Ovary (tissue), 7 donors: ENCODE measurements at regions not wholly inside any gene's neighbourhood (a gene's known extent, or its start where the extent isn't known, plus 50 kb on each side); places are given as distances from the start of the nearest gene placed in this dataset.

ENCODE experiments used
- DNase-seq, 5 donors: peaks; one replicate each; pipeline ENCODE4 v3.0.0-alpha.2; 2019 to 2020
- H3K27ac ChIP-seq, 2 donors: fragments of 200-600 bp; one replicate each; pipeline versions ENCODE4 v1.5.1 to v1.8.0; 2019 to 2022
- H3K27me3 ChIP-seq: fragments of 200-600 bp; one replicate; pipeline ENCODE4 v1.8.0; 2022
- H3K36me3 ChIP-seq: fragments of 200-600 bp; sonication (generic); one replicate; pipeline ENCODE4 v1.5.1; 2019
- H3K4me1 ChIP-seq: one replicate; pipeline ENCODE4 v1.8.1; 2013; ENCODE audit warnings: mild to moderate bottlenecking, moderate library complexity; ENCODE audit not compliant: insufficient read depth
- H3K4me3 ChIP-seq: fragments of 200-600 bp; sonication (generic); one replicate; pipeline ENCODE4 v1.5.1; 2017
- H3K9me3 ChIP-seq, 2 donors: fragments of 200-600 bp in 1 of 2; sonication (generic) in 1 of 2; one replicate each; pipeline versions ENCODE4 v1.5.1 to v1.8.1; 2013 to 2019; ENCODE audit warnings: mild to moderate bottlenecking in 1 of 2, moderate library complexity in 1 of 2
- EP300 ChIP-seq: sonication (generic); formaldehyde crosslinking; IDR thresholded peaks from one replicate; pipeline ENCODE4 v1.6.1; 2017; ENCODE audit warnings: antibody characterized with exemption
- POLR2A ChIP-seq: fragments of 450-650 bp; IDR thresholded peaks from one replicate; pipeline ENCODE4 v1.6.1; 2017; ENCODE audit warnings: antibody characterized with exemption, mild to moderate bottlenecking, moderate library complexity
- WGBS, 3 donors: extraction: QIAGEN DNeasy Blood & Tissue Kit in 1 of 3; methylation state at CpG; one replicate each; pipeline versions ENCODE4 v1.1.5 to v1.1.7; 2013 to 2017; 5-methylcytosine and 5-hydroxymethylcytosine counted together
- intact Hi-C, 4 donors: fragments of 100-400 bp; cut with DNase I; formaldehyde crosslinking; loops; one replicate each; pipeline versions ENCODE4 v1.11.0 to v1.15.1; 2022 to 2023
- TF ChIP-seq, protein P1 (sequence below), 3 donors: fragments of 450-650 bp in 2 of 3; fragments of 200-600 bp in 1 of 3; IDR thresholded peaks; one replicate each; pipeline versions ENCODE4 v1.5.1 to v1.8.0; 2016 to 2022; ENCODE audit warnings: antibody characterized with exemption in 3 of 3, mild to moderate bottlenecking in 1 of 3
- donor health status: DM: no; HTN: no; CAD: no; lungs with moderate emphysema.
- donor health status: DM: no; HTN: no; CAD: no.
- donor health status: Bipolar disorder and iron deficiency.
- donor health status: DM: no; HTN: no; CAD: no.
- donor health status: DM: yes; HTN: yes; CAD: no.

DNA sequence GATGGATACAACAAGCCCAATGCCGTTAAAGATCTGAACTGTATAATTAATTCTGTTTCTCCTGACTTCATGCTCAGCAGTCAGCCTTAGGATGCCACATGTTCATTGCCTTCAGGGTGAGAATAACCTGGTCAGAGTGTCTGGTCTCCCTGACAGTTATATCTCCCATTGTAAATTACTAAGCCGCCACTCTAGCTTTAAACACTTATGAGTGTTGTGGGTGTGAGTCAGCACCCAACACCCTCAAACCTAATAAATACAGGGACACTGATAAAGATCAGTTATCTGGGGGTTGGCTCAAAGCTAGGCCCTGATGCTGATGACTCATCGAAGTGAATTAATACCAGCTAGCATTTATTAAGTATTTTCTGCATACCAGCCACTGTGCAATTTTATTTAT is 64.9 kb upstream of the DYNLT3 start:
- H3K9me3 ChIP-seq: no peaks in the 10 kb centered on the region
- H3K27me3 ChIP-seq: no peaks in the 10 kb centered on the region
- TF ChIP-seq, protein P1, sequence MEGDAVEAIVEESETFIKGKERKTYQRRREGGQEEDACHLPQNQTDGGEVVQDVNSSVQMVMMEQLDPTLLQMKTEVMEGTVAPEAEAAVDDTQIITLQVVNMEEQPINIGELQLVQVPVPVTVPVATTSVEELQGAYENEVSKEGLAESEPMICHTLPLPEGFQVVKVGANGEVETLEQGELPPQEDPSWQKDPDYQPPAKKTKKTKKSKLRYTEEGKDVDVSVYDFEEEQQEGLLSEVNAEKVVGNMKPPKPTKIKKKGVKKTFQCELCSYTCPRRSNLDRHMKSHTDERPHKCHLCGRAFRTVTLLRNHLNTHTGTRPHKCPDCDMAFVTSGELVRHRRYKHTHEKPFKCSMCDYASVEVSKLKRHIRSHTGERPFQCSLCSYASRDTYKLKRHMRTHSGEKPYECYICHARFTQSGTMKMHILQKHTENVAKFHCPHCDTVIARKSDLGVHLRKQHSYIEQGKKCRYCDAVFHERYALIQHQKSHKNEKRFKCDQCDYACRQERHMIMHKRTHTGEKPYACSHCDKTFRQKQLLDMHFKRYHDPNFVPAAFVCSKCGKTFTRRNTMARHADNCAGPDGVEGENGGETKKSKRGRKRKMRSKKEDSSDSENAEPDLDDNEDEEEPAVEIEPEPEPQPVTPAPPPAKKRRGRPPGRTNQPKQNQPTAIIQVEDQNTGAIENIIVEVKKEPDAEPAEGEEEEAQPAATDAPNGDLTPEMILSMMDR (IDR thresholded peaks at IDR 0.05): no peak
- TF ChIP-seq POLR2A (no peak), EP300 (no peak)
- H3K27ac ChIP-seq: no peak overlapping the region
- H3K4me3 ChIP-seq: no peak overlapping the region
- 70 to 71% (median 71%) methylated on average over 3 of the region's 3 CpGs for WGBS, 3 donors
- intact Hi-C loops: loop anchor here in 1 of 4 donors (5.0 kb wide), 1 partner anchor 1165 kb away; no protein-coding TSS in a partner anchor
- H3K36me3 ChIP-seq: no peaks in the 10 kb centered on the region
- no peaks in the 10 kb centered on the region for H3K4me1 ChIP-seq
- DNase-seq: no peak

DNA sequence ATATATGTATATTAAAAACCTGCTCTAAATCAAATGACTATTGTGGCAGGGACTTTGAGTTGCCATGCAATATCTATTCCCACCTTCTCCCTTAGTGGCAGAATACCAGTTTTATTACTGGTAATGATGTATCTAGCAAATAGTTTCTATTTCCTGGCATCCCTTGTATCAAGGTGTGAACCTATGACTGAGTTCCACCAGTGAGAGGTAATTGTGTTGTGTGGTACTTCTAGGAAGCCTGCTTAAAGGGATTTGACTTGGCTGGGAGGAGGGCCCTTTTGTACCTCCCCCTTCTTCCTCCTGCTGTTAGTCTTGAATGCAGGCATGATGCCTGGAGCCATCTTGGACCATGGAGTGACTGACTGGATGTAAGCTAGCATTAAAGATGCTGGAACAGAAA is 65.4 kb upstream of the DYNLT3 start:
- no peaks in the 10 kb centered on the region for H3K9me3 ChIP-seq
- H3K27me3 ChIP-seq: no peaks in the 10 kb centered on the region
- H3K4me1 ChIP-seq: no peaks in the 10 kb centered on the region
- intact Hi-C loops: loop anchor here in 1 of 4 donors (5.0 kb wide), 1 partner anchor 1165 kb away; no protein-coding TSS in a partner anchor
- no peak overlapping the region for H3K27ac ChIP-seq
- no peaks in the 10 kb centered on the region for H3K36me3 ChIP-seq
- TF ChIP-seq EP300 (no peak), POLR2A (no peak)
- TF ChIP-seq, protein P1 (IDR thresholded peaks at IDR 0.05): no peak
- DNase-seq: no peak
- no peak overlapping the region for H3K4me3 ChIP-seq

DNA sequence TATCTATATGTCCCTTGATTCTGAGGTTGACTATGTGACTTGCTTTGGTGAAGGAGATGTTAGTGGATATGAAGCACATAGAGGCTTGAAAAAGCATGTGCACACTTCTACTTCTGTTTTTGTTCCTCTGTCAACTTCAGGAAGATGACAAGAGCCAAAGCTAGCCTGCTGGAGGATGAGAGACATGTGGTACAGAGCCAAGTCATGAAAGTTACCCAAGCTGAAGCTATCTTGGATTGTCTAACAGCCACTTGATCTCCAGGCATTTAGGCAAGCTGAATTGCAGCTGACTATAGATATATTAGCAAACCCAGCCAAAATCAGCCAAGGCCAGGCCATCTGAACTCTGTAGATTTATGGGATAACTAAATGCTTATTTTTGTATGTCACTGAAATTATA is 70.8 kb upstream of the DYNLT3 start:
- intact Hi-C loops: no loop called here
- H3K27ac ChIP-seq: no peak overlapping the region
- H3K4me1 ChIP-seq: no peaks in the 10 kb centered on the region
- TF ChIP-seq POLR2A: no peak
- no peak for TF ChIP-seq EP300
- TF ChIP-seq, protein P1 (IDR thresholded peaks at IDR 0.05): no peak
- DNase-seq: no peak
- H3K27me3 ChIP-seq: no peaks in the 10 kb centered on the region
- no peaks in the 10 kb centered on the region for H3K9me3 ChIP-seq
- H3K4me3 ChIP-seq: no peak overlapping the region
- H3K36me3 ChIP-seq: no peaks in the 10 kb centered on the region

DNA sequence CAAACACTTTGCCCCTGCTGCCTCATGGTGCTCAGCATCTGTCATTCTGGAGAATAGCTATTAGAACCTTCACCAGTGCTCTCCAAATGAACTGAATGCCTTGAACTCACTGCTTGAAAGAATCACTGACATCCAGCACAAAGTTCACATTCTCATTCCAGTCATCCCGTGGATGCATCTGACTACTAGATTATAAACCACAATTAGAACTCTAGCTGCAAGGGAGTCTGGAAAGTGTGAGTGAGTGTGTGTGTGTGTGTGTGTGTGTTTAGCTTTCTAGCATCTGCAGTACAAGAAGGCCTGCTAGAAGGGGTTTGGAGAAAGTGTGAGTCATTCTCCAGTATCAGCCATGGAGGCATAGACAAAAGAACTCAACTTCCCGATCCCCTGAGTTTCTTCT is 71.3 kb upstream of the DYNLT3 start:
- Histone ChIP-seq H3K27ac (no peak overlapping the region), H3K27me3 (no peaks in the 10 kb centered on the region), H3K9me3 (no peaks in the 10 kb centered on the region), H3K36me3 (no peaks in the 10 kb centered on the region), H3K4me3 (no peak overlapping the region), H3K4me1 (no peaks in the 10 kb centered on the region)
- TF ChIP-seq POLR2A (no peak), EP300 (no peak)
- TF ChIP-seq, protein P1 (IDR thresholded peaks at IDR 0.05): no peak
- intact Hi-C loops: no loop called here
- DNase-seq: no peak
- WGBS, 3 donors: 89 to 94% (median 89%) methylated on average over 2 of the region's 2 CpGs

DNA sequence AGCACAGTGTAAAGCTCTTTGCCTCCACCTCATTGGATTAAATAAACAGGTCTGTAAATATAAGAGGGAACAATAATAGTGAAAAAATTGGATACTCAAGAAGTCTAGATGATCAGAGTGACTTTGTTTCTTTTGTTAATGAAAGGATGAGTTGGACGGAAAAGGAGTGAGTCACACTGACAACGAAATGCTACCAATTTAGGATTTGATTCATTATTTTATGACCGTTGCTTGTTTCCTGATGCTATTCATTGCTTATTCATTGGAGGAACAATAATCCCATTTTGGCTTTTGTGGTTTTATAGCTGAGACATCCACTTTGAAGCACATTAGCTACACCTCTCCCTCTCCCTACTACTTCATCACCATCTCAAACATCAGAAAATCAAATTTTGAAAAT is 74.4 kb upstream of the DYNLT3 start:
- Histone ChIP-seq H3K4me3 (no peak overlapping the region), H3K9me3 (no peaks in the 10 kb centered on the region), H3K4me1 (no peaks in the 10 kb centered on the region), H3K27me3 (no peaks in the 10 kb centered on the region), H3K36me3 (no peaks in the 10 kb centered on the region), H3K27ac (no peak overlapping the region)
- 57 to 58% (median 58%) methylated on average over 3 of the region's 3 CpGs for WGBS, 3 donors
- no peak for DNase-seq
- TF ChIP-seq, protein P1 (IDR thresholded peaks at IDR 0.05): no peak
- TF ChIP-seq EP300: no peak
- TF ChIP-seq POLR2A: no peak
- intact Hi-C loops: loop anchor here in 1 of 4 donors (10.0 kb wide), 1 partner anchor 253 kb away; no protein-coding TSS in a partner anchor
